Astrocyte (in vitro differentiated cells and primary cell): ENCODE measurements at regions not wholly inside any gene's neighbourhood (a gene's known extent, or its start where the extent isn't known, plus 50 kb on each side); places are given as distances from the start of the nearest gene placed in this dataset.

Experiments used
- EZH2 ChIP-seq: IDR thresholded peaks from 2 replicates; pipeline ENCODE4 v1.6.1; 2012; ENCODE audit warnings: mild to moderate bottlenecking, low read length, inconsistent platforms; ENCODE audit not compliant: insufficient read depth
- TF ChIP-seq, protein P1 (sequence below): IDR thresholded peaks from 2 replicates; pipeline ENCODE4 v1.5.1; 2011; ENCODE audit warnings: low read depth, mild to moderate bottlenecking, inconsistent platforms, low read length, moderate library complexity; ENCODE audit not compliant: insufficient read depth

GRCh38 chr1:218943371-218943770 is 230.3 kb upstream of the LYPLAL1 start:
- TF ChIP-seq, protein P1, sequence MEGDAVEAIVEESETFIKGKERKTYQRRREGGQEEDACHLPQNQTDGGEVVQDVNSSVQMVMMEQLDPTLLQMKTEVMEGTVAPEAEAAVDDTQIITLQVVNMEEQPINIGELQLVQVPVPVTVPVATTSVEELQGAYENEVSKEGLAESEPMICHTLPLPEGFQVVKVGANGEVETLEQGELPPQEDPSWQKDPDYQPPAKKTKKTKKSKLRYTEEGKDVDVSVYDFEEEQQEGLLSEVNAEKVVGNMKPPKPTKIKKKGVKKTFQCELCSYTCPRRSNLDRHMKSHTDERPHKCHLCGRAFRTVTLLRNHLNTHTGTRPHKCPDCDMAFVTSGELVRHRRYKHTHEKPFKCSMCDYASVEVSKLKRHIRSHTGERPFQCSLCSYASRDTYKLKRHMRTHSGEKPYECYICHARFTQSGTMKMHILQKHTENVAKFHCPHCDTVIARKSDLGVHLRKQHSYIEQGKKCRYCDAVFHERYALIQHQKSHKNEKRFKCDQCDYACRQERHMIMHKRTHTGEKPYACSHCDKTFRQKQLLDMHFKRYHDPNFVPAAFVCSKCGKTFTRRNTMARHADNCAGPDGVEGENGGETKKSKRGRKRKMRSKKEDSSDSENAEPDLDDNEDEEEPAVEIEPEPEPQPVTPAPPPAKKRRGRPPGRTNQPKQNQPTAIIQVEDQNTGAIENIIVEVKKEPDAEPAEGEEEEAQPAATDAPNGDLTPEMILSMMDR, result no peak
- TF ChIP-seq EZH2, result no peak
